ENCODE measurements at regions not wholly inside any gene's neighbourhood (a gene's known extent, or its start where the extent isn't known, plus 50 kb on each side); places are given as distances from the start of the nearest gene placed in this dataset.

DNA sequence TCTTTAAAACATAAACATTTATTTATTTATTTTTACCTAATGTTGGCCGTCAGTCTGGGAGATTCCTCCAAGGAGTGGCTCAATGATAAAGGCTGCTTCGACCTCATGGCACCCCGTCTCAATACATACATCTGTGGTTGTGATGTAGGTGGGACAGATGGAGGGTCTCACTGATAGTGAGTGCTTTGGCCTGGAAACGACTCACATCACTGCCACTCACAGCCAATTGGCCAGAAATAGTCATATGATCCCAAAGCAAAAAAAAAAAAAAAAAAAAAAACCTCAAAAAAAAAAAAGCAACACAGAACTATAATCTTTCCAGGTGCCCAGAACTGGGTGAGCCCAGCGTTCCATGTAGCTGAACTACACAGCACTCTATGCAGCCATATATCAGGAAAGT, 125.4 kb downstream of the PSAT1 start:
- Histone ChIP-seq H3K79me2 (ENCODE audit: control insufficient read depth, insufficient read depth, low read length) (no peaks in the 10 kb centered on the region), H3K9me3 (ENCODE audit: control insufficient read depth, insufficient read depth, low read depth, low read length) (no peaks in the 10 kb centered on the region), H3K4me1 (ENCODE audit: control insufficient read depth, extremely low read depth, insufficient read depth, low read length) (no peaks in the 10 kb centered on the region), H2AFZ (ENCODE audit: low read length) (no peak overlapping the region), H3K4me2 (ENCODE audit: extremely low read depth, insufficient read depth, low read length) (no peak overlapping the region), H3K4me3 (replicated peaks in 1 of 4; ENCODE audit: control extremely low read depth in 1 of 4, insufficient read depth in 1 of 4, low read depth in 3 of 4, low read length in 4 of 4) (no peak overlapping the region), H3K9ac (ENCODE audit: insufficient read depth, low read length) (no peak overlapping the region), H4K20me1 (ENCODE audit: control insufficient read depth, extremely low read depth, insufficient read depth, low read length) (no peaks in the 10 kb centered on the region), H3K36me3 (ENCODE audit: control insufficient read depth, insufficient read depth, low read length) (no peaks in the 10 kb centered on the region), H3K27ac (ENCODE audit: insufficient read depth, low read length) (no peak overlapping the region), H3K27me3 (ENCODE audit: control insufficient read depth, insufficient read depth, low read length) (no peaks in the 10 kb centered on the region)
- DNase-seq (ENCODE audit: low read depth in 2 of 2), result no peak
- TF ChIP-seq CTCF (conservative IDR thresholded peaks at IDR 0.05 in 1 of 2, IDR thresholded peaks at IDR 0.05 in 1 of 2; ENCODE audit: low read depth in 1 of 2, low read length in 2 of 2) (no peak), EZH2 (IDR thresholded peaks at IDR 0.05; ENCODE audit: low read length, missing control alignments) (no peak)

DNA sequence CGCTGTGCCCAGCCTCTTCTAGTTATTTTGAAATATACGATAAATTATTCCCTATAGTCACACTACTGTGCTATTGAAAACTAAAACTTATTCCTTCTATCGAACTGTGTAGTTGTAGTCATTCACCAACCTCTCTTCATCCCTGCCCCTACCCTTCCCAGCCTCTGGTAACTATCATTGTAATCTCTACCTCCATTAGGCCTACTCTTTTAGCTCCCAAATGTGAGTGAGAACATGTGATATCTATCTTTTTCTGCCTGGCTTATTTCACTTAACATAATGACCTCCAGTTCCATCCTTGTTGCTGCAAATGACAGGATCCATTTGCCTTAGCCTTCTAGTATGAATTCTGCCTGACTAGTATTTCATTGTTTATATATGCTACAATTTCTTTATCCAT, 127.4 kb downstream of the PSAT1 start:
- Histone ChIP-seq H4K20me1 (ENCODE audit: control insufficient read depth, extremely low read depth, insufficient read depth, low read length) (no peaks in the 10 kb centered on the region), H3K36me3 (ENCODE audit: control insufficient read depth, insufficient read depth, low read length) (no peaks in the 10 kb centered on the region)
- TF ChIP-seq CTCF (conservative IDR thresholded peaks at IDR 0.05 in 1 of 2, IDR thresholded peaks at IDR 0.05 in 1 of 2; ENCODE audit: low read depth in 1 of 2, low read length in 2 of 2), result no peak
- TF ChIP-seq EZH2 (IDR thresholded peaks at IDR 0.05; ENCODE audit: low read length, missing control alignments), result no peak

GRCh38 chr9:78428640-78429039, 131.7 kb downstream of the PSAT1 start:
- no peak overlapping the region for H3K27ac ChIP-seq (ENCODE audit: insufficient read depth, low read length)
- H3K4me2 ChIP-seq (ENCODE audit: extremely low read depth, insufficient read depth, low read length), result no peak overlapping the region
- DNase-seq (ENCODE audit: low read depth in 2 of 2), result no peak
- H3K36me3 ChIP-seq (ENCODE audit: control insufficient read depth, insufficient read depth, low read length), result no peaks in the 10 kb centered on the region
- no peaks in the 10 kb centered on the region for H3K4me1 ChIP-seq (ENCODE audit: control insufficient read depth, extremely low read depth, insufficient read depth, low read length)
- no peak overlapping the region for H3K4me3 ChIP-seq (replicated peaks in 1 of 4; ENCODE audit: control extremely low read depth in 1 of 4, insufficient read depth in 1 of 4, low read depth in 3 of 4, low read length in 4 of 4)
- no peak overlapping the region for H3K9ac ChIP-seq (ENCODE audit: insufficient read depth, low read length)
- H3K79me2 ChIP-seq (ENCODE audit: control insufficient read depth, insufficient read depth, low read length), result no peaks in the 10 kb centered on the region
- H4K20me1 ChIP-seq (ENCODE audit: control insufficient read depth, extremely low read depth, insufficient read depth, low read length), result no peaks in the 10 kb centered on the region
- no peaks in the 10 kb centered on the region for H3K9me3 ChIP-seq (ENCODE audit: control insufficient read depth, insufficient read depth, low read depth, low read length)
- H2AFZ ChIP-seq (ENCODE audit: low read length), result no peak overlapping the region
- no peak for TF ChIP-seq CTCF (conservative IDR thresholded peaks at IDR 0.05 in 1 of 2, IDR thresholded peaks at IDR 0.05 in 1 of 2; ENCODE audit: low read depth in 1 of 2, low read length in 2 of 2)
- TF ChIP-seq EZH2 (IDR thresholded peaks at IDR 0.05; ENCODE audit: low read length, missing control alignments), result no peak
- H3K27me3 ChIP-seq (ENCODE audit: control insufficient read depth, insufficient read depth, low read length), result no peaks in the 10 kb centered on the region

More for the DNA sequence above, 127.4 kb downstream of the PSAT1 start:
- Histone ChIP-seq H3K27ac (ENCODE audit: insufficient read depth, low read length) (no peak overlapping the region), H3K4me2 (ENCODE audit: extremely low read depth, insufficient read depth, low read length) (no peak overlapping the region), H3K27me3 (ENCODE audit: control insufficient read depth, insufficient read depth, low read length) (no peaks in the 10 kb centered on the region), H3K9me3 (ENCODE audit: control insufficient read depth, insufficient read depth, low read depth, low read length) (no peaks in the 10 kb centered on the region), H3K4me1 (ENCODE audit: control insufficient read depth, extremely low read depth, insufficient read depth, low read length) (no peaks in the 10 kb centered on the region), H3K79me2 (ENCODE audit: control insufficient read depth, insufficient read depth, low read length) (no peaks in the 10 kb centered on the region), H3K9ac (ENCODE audit: insufficient read depth, low read length) (no peak overlapping the region), H2AFZ (ENCODE audit: low read length) (no peak overlapping the region), H3K4me3 (replicated peaks in 1 of 4; ENCODE audit: control extremely low read depth in 1 of 4, insufficient read depth in 1 of 4, low read depth in 3 of 4, low read length in 4 of 4) (no peak overlapping the region)
- DNase-seq (ENCODE audit: low read depth in 2 of 2), result no peak
